Anterior cingulate cortex (tissue), 58 donors: ENCODE measurements at regions not wholly inside any gene's neighbourhood (a gene's known extent, or its start where the extent isn't known, plus 50 kb on each side); places are given as distances from the start of the nearest gene placed in this dataset.
"Not testable (repeated sequence)": the region's sequence is repeated elsewhere in the genome, so short reads cannot be mapped to it uniquely, and the experiment has no call there.

Experiments used
- DNase-seq, 58 donors: peaks; one replicate each; lab custom pipeline; 2025; lab: John Stamatoyannopoulos, UW

DNA sequence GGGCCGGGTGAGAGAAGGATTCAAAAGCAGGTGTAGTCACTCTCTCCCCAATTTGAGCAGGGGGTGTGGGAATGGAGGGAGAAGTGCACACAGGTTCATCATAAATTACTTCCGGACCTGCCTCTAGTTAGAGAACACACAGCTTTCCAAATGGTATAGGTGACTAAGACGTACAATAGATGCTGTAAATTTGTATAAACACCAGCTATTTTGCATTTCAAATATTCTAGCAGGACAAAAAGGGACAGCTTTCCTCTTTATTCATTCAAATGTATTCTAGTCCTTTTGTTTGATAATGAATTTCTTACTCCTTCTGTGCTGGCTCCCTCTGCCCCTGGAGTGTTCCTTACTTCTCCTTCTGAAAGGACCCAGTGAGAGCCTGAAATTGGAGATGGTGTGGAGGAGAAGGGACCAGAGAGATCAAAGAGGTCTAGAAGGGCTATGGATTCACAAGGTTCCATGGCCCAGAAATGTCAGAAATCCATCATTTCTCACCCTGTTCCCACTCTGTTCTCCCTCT, 53.2 kb upstream of the SH3BP4 start:
- no peak for DNase-seq

DNA sequence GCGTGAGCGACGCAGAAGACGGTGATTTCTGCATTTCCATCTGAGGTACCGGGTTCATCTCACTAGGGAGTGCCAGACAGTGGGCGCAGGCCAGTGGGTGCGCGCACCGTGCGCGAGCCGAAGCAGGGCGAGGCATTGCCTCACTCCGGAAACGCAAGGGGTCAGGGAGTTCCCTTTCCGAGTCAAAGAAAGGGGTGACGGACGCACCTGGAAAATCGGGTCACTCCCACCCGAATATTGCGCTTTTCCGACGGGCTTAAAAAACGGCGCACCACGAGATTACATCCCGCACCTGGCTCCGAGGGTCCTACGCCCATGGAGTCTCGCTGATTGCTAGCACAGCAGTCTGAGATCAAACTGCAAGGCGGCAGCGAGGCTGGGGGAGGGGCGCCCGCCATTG, 63.4 kb upstream of the SH3BP4 start:
- DNase-seq = not testable (repeated sequence)

DNA sequence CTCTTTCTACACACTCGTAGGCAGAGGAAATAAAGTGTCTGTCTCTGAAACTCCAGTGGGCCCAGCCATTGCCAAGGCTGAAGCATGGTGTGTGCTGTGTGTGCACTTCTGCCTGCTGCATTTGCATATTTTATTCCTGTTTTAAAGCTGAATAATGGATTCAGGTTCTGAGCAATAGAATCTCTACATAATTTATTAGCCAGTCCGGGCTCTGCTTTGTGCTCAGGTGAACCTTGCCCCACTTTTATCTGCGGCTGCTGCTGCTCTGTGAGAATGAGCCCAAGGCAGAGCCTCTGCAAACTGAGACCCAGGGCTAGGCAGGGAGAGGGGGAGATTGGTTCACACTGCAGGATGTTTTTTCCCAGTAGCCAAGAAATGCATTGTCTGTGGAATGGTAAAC, 64.6 kb upstream of the SH3BP4 start:
- no peak for DNase-seq

DNA sequence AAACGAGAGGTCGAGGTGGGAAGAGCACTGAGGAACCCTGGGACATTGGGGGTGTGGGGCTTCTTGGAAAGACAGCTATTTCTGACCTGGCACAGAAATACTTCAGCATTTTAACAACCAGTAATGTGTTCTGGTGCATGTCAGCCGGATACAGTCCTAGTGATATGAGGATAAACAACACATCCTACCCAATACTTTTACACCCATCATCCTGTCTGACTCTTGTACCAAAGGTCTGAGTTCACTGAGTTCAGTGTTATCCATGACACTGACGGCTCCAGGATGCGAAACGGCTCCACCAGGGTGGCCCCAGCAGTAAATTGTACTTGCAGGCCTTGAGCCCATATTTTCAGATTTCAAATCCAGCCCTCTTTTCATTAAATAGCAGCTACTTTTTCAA, 65.9 kb upstream of the SH3BP4 start:
- DNase-seq = no peak

DNA sequence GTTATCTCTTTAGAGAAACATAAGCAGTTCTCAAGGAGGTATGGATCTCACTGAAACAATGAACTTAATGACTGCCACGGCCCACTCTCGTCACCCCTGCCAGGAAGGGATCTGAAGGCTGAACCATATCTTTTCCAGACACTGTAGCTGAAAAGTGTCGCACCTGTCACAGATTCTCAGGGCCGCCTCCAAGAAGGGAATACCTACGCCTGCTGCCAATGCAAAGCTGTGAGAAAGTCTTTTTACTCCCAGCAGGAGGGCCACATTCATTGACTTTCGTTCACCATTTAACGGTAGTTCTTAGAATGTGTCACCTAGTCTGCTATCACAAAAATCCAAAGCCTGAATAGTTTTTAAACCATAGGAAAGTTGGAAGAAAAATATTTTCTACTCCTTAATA, 66.7 kb upstream of the SH3BP4 start:
- no peak for DNase-seq

DNA sequence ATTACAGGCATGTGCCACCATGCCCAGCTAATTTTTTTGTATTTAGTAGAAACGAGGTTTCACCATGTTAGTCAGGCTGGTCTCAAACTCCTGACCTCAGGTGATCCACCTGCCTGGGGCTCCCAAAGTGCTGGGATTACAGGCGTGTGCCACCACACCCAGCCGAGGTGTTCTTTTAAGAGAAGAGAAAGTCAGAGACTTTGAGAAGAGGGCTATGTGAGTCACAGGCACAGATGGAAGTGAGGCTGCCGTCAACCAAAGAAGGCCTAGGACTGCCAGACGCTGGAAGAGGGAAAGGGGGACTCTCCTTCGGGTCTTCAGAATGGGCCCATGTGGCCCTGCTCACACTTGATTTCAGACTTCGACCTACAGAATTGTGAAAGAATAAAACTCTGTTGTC, 67.2 kb upstream of the SH3BP4 start:
- DNase-seq = no peak

DNA sequence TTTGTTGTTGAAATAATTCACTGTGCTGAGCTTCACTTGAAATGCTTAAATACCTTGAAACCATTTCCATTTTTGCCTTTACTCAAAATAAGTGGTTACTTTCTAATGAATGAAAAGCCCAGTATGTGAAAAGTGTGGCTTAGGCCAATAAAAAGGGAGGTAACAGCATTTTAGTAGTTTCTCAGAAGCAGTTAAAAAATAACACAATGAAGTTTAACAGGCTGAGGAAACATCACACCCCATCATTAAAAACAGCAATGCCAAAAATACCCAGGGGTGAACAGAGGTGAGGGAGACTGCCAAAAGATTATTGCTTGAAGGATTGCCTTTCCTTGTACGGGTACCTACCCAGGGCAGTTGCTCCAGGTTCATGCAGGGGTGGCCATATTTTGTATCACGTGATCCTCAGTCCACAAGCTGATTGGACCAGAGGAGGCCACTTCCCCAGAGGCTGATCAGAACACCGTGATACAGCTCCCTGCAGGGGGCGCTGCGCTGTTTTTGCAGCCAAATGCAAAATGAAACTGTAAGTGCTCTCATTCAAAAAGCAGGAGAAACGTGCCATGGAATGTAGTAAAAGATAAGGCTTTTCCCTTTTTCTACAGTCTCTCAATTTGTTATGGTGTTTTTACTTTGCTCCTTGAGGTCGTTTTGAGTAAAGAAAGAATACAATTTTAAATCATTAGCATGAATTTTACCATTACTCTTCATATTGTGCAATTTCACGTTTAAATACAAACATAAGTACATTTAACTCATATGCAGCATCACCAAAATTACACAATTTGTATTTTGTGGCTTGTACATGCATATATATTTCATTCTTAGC, 70.2 kb upstream of the SH3BP4 start:
- peak in 55 of 58 donors; percentile 23 to 90 (median 72) for DNase-seq

DNA sequence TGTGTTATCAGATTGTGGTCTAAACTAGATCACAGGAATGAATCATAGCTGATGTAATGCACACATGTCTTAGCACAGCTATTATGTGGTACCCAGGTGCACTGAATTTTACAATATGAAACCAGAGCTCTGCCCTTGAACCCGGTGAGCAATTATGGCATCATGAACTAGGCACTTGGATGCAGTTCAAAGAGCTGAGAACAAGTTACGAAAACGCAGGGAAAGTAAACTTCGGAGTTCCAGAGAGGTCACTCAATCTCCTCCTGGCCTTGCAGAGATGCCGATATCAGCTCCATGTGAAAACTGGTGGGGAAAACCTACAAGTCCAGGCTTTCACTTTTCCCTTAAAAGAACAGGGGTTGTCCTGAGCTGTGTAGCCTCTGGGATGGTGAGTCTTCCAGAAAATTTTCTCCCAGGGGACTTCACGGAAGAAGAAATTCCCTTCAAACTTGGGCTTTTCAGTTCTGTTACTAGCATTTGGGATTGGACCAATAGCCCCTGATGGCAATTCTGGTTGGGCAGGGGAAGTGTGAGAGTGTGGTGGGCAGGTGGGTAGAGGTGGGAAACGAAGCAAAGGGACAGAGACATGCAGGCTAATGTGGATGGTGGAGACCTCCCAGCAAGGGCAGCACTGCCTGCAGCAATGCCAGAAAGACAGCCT, 71.1 kb upstream of the SH3BP4 start:
- DNase-seq = no peak

DNA sequence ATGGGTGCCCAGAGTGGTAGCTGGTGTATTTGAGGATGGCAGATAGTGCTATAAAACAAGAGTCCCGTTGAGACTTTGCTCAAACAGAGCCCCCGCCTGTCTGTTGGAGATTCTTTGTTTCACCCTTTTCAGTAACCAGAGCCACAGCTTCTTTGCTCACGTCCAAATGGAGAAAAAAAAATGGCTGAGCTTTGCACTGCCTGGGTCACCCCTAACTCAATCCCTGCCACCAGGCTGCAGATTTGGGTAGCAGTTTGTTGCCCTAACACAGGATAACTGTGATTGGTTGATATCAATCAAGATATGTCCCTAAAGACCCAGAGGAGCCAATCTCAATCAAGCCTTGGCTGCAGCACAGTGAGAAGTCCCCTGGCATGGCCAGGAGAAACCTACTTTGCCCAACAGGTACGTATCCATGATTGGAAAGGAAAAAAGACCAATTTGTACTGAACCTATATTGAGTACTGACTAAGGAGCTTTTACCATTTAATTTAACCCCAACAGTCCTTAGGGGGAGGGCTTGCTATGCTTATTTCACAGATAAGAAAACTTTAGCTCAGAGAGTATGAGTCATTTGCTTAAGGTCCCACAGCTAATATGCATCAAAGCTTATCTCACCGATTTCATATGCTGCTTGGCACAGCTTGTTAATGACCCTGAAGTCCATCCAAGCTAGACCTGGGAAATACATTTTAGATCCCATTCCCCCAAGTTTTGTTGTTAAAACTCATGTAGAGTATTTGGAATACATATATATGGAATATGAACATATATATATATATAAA, 72.0 kb upstream of the SH3BP4 start:
- DNase-seq = no peak

DNA sequence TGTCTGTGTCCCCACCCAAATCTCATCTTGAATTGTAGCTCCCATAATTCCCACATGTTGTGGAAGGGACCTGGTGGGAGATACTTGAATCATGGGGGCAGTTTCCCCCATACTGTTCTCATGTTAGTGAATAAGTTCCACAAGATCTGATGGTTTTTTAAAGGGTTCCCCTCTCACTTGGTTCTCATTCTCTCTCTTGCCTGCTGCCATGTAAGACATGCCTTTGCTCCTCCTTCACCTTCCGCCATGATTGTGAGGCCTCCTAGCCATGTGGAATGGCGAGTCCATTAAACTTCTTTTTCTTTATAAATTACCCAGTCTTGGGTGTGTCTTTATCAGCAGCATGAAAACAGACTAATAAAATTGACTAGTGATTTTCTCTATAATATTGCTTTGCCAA, 75.2 kb upstream of the SH3BP4 start:
- DNase-seq = not testable (repeated sequence)

DNA sequence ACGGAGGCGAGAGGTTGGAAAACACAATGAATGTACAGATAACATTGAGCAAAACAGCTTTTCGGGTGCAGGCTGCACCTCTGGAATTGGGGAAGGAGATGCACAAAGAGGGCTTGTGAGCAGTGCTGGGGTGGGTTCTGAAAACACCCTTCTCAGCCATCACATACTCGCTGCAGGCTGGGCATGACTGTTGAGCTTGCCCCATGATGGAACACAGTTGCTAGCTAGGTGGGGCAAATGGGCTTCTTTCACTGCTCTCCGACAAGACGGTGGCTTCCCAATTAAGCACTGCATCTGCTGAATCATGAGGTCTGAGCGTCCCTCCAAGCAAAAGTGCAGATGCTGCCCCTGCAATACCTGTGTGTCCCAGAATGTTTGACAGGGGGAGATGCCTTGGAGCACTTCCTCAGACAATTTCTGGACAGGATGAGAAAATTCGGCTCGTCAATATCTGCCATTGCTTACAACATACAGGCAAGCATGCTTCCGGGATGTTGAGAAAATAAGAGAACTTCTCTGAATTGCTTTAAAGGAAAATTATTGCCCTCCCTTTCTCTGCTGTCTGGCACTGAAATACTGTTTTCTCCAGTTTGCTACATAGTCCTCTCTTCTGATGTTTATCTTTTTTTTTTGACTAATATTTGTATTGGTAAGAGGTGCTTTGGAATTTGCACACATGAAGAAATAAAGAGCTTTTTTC, 77.3 kb upstream of the SH3BP4 start:
- no peak for DNase-seq

DNA sequence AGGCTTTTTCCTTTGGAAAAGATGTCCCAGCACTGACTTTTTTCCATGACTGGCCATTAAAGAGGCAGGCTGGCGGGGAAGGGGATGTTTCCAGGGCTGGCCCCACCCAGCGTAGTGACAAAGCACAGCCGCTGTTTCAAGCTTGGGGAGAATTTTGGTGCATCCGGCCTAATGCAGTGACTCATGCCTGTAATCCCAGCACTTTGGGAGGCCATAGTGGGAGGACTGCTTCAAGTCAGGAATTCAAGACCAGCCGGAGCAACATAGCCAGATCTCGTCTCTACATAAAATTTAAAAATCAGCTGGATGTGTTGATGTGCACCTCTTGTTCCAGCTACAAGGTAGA, 78.0 kb upstream of the SH3BP4 start:
- DNase-seq = no peak

DNA sequence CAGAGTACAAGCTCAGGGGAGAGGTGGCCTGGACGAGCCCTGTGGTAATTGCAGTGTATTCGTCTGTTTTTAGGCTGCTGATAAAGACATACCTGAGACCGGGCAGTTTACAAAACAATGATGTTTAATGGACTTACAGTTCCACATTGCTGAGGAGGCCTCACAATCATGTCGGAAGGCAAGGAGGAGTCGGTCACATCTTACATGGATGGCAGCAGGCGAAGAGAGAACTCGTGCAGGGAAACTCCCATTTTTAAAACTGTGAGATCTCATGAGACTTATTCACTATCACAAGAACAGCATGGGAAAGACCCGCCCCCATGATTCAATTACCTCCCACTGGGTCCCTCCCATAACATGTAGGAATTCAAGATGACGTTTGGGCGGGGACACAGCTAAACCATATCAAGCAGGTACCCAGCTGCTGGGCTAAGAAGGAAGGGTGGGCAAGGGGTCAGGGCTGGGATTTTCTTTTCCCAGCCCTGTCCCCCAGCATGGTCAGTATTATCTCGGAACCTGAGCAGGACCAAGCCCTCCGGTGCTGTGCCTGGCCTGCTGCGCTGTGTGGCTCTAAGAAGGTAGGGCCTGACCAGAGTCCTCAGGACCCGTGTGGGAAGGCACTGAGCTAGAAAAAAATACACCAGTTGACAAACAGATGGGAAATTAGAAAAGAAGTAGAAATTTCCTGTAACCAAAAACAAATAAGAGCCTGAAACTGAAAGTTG, 78.6 kb upstream of the SH3BP4 start:
- no peak for DNase-seq

DNA sequence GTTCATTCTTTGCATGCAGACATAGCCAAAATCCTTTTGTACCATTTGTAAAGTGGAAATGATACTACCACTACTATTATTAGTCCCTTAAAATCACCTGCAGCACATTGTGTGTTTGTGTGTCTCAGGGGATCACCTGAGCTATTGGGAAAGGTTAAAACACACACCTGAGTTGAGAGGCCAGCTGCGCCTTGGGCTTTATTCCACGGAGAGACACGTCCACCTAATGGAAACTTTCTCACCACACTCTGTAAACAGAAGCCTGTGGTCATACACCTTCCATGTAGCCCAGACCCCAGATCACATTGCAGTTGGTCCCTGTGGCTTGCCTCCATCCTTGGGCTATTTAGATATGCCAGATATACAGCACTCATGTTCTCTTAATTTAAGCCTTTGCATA, 81.8 kb upstream of the SH3BP4 start:
- no peak for DNase-seq

DNA sequence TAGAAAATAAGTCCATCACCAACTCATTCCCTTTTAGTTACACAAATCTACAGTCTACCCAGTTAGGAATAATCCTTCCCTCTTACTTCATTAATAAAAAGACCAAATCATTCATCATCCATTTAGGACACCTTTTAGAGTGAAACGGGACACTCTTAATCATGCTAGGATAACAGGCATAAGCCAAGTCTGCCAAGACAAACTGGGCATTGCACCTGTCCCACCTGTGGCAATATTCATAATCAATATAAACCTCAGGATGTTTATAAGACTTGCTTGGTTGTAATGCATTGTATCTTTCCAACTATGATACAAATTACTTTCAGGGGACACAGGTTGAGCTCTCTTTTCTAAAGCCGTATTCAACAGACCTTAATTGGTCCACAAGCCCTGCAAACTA, 82.7 kb upstream of the SH3BP4 start:
- DNase-seq = no peak

DNA sequence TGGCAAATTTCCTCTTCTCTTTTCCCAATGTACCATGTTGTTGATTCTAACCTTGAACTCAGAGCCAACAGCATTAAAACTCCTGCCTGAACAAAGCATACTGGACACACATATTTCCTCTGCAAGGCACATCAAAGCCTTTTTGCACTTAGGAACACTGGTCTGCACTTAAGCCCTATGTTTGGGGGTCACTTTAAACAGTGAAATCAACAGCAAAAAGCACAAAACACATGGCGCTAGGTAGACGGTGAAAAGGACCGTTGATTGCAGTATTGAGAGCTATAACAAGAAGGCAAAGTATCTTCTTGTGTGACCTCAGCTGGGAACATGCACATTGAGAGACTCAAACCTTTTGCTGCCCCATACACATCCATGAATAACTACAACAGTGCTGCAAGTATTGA, 83.9 kb upstream of the SH3BP4 start:
- no peak for DNase-seq

DNA sequence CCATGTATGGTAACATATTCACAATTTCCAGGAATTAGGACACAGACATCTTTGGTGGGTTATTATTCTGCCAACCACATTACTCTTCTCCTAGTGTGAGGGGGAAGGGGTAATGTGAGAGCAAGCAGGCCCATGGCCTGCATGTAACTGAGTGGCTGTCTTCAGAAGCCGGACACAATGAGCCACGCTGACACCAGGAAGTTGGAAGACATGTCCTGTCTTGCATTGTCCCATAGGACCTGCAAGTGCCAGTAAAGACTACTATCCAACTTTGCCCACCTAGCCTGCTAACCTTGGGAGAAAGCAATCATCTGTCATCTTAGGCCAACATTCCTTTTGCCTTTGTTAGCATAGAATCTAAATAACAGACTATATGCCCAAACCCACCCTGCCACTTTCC, 86.2 kb upstream of the SH3BP4 start:
- no peak for DNase-seq

DNA sequence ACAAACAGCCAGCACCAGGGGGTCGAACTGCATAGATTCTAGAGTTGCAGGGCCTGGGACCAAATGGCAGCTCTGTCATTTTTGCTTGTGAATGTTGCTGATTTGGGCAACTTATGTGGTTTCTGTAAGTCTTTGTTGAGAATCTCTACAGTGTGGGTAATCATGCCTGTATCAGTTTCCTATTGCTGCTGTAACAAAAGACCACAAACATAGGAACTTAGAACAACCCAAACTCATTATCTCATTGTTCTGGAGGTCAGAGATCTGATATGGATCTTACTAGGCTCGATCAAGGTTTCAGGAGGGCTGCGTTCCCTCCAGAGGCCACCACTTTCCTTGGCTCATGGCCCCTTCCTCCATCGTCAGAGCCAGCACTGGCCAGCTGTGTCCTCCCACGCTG, 86.8 kb upstream of the SH3BP4 start:
- DNase-seq = no peak

DNA sequence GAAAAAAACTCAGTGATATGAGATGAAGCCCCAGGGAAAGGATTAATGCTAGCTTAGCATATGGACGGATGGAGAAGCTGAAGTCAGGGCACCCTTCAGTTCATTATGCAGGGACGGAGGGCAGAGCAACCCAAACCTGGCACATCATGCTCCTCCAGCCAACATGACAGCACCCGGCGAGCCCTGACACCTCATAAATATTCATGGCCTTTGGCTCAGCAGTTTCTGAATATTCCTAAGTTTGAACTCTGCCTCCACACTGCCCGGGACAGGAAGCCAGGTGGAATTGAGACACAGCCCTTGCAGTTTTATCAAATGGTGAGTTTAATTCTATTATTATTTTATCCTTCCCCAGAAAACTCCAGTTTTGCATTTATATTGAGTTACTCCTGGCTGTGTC, 87.3 kb upstream of the SH3BP4 start:
- peak in 4 of 58 donors; percentile 3 to 46 (median 4) for DNase-seq
